ENCODE measurements at regions not wholly inside any gene's neighbourhood (a gene's known extent, or its start where the extent isn't known, plus 50 kb on each side); places are given as distances from the start of the nearest gene placed in this dataset.

GRCh38 chr9:118533850-118534249 is 829.6 kb downstream of the TLR4 start:
- TF ChIP-seq CTCF (conservative IDR thresholded peaks at IDR 0.05) = no peak
- TF ChIP-seq EZH2 (IDR thresholded peaks at IDR 0.05; ENCODE audit: low read depth) = no peak
